H9 (cell line): ENCODE measurements at regions not wholly inside any gene's neighbourhood (a gene's known extent, or its start where the extent isn't known, plus 50 kb on each side); places are given as distances from the start of the nearest gene placed in this dataset.

Source experiments
- DNase-seq: peaks from one replicate; pipeline ENCODE4 v3.0.0-alpha.2; 2017
- H2AFZ ChIP-seq: one replicate; pipeline ENCODE4 v1.6.1; 2013; ENCODE audit warnings: mild to moderate bottlenecking, low read length, control low read depth, moderate library complexity
- H2AK5ac ChIP-seq: 2 replicates; pipeline ENCODE4 v1.6.1; 2013; ENCODE audit warnings: low read length, control low read depth, mixed read lengths; ENCODE audit not compliant: insufficient read length
- H2BK120ac ChIP-seq: one replicate; pipeline ENCODE4 v1.6.1; 2013; ENCODE audit warnings: low read depth, mild to moderate bottlenecking, low read length, control low read depth, inconsistent platforms; ENCODE audit not compliant: poor library complexity, severe bottlenecking
- H2BK12ac ChIP-seq: 2 replicates; pipeline ENCODE4 v1.6.1; 2013; ENCODE audit warnings: low read length, control low read depth, mixed read lengths, low read depth; ENCODE audit not compliant: insufficient read length
- H2BK15ac ChIP-seq: 2 replicates; pipeline ENCODE4 v1.6.1; 2013; ENCODE audit warnings: low read depth, low read length, control low read depth
- H2BK20ac ChIP-seq: one replicate; pipeline ENCODE4 v1.6.1; 2013; ENCODE audit warnings: low read depth, mild to moderate bottlenecking, low read length, control low read depth, inconsistent platforms; ENCODE audit not compliant: poor library complexity, severe bottlenecking
- H2BK5ac ChIP-seq: 2 replicates; pipeline ENCODE4 v1.6.1; 2013; ENCODE audit warnings: low read length, control low read depth, mixed read lengths; ENCODE audit not compliant: insufficient read length
- H3K14ac ChIP-seq: 2 replicates; pipeline ENCODE4 v1.6.1; 2013; ENCODE audit warnings: low read length, control low read depth; ENCODE audit not compliant: insufficient read depth
- H3K18ac ChIP-seq: 2 replicates; pipeline ENCODE4 v1.6.1; 2013; ENCODE audit warnings: low read depth, mild to moderate bottlenecking, mixed read lengths, low read length, control low read depth; ENCODE audit not compliant: insufficient read length
- H3K23ac ChIP-seq: 2 replicates; pipeline ENCODE4 v1.6.1; 2013; ENCODE audit warnings: low read length, control low read depth, mixed read lengths, low read depth; ENCODE audit not compliant: insufficient read length
- H3K23me2 ChIP-seq: 2 replicates; pipeline ENCODE4 v1.6.1; 2013; ENCODE audit warnings: low read depth, mild to moderate bottlenecking, mixed read lengths, low read length, control low read depth; ENCODE audit not compliant: insufficient read length, poor library complexity, severe bottlenecking
- H3K27ac ChIP-seq: 2 replicates; pipeline ENCODE4 v1.5.1; 2013; ENCODE audit warnings: low read length, control low read depth, mixed read lengths, low read depth; ENCODE audit not compliant: insufficient read length
- H3K27me3 ChIP-seq: 2 replicates; pipeline ENCODE4 v1.6.1; 2013; ENCODE audit warnings: low read length, control low read depth, inconsistent platforms; ENCODE audit not compliant: insufficient read depth
- H3K4ac ChIP-seq: 2 replicates; pipeline ENCODE4 v1.6.1; 2013; ENCODE audit warnings: low read depth, mild to moderate bottlenecking, control low read depth, inconsistent platforms, low read length, moderate library complexity
- H3K4me1 ChIP-seq: 2 replicates; pipeline ENCODE4 v1.6.1; 2013; ENCODE audit warnings: low read length, control low read depth, inconsistent platforms; ENCODE audit not compliant: insufficient read depth
- H3K4me2 ChIP-seq: 2 replicates; pipeline ENCODE4 v1.6.1; 2013; ENCODE audit warnings: low read length, control low read depth, mixed read lengths; ENCODE audit not compliant: insufficient read length, insufficient read depth
- H3K56ac ChIP-seq: 2 replicates; pipeline ENCODE4 v1.6.1; 2013; ENCODE audit warnings: low read depth, mild to moderate bottlenecking, mixed read lengths, low read length, control low read depth; ENCODE audit not compliant: insufficient read length
- H3K79me1 ChIP-seq: 2 replicates; pipeline ENCODE4 v1.6.1; 2013; ENCODE audit warnings: low read depth, mild to moderate bottlenecking, moderate library complexity, low read length, control low read depth, inconsistent platforms; ENCODE audit not compliant: insufficient read depth, poor library complexity, severe bottlenecking
- H3K79me2 ChIP-seq: 2 replicates; pipeline ENCODE4 v1.6.1; 2013; ENCODE audit warnings: low read length, control low read depth, inconsistent platforms; ENCODE audit not compliant: insufficient read depth
- H3K9ac ChIP-seq: 2 replicates; pipeline ENCODE4 v1.6.1; 2013; ENCODE audit warnings: low read length, control low read depth, mixed read lengths; ENCODE audit not compliant: insufficient read length; ENCODE audit errors: extremely low read depth
- H3K9me3 ChIP-seq: one replicate; pipeline ENCODE4 v1.6.1; 2013; ENCODE audit warnings: low read depth, low read length, inconsistent platforms; ENCODE audit not compliant: control insufficient read depth
- H3T11ph ChIP-seq: one replicate; pipeline ENCODE4 v1.6.1; 2013; ENCODE audit warnings: mild to moderate bottlenecking, low read length, control low read depth, inconsistent platforms
- H4K20me1 ChIP-seq: one replicate; pipeline ENCODE4 v1.6.1; 2013; ENCODE audit not compliant: control insufficient read depth, insufficient read length, insufficient read depth
- H4K5ac ChIP-seq: 2 replicates; pipeline ENCODE4 v1.6.1; 2013; ENCODE audit warnings: low read depth, mild to moderate bottlenecking, mixed read lengths, low read length, control low read depth; ENCODE audit not compliant: insufficient read length
- H4K8ac ChIP-seq: replicated peaks from 2 replicates; pipeline ENCODE4 v1.6.1; 2013; ENCODE audit warnings: low read length, control low read depth, mixed read lengths, low read depth; ENCODE audit not compliant: insufficient read length
- H4K91ac ChIP-seq: 2 replicates; pipeline ENCODE4 v1.6.1; 2013; ENCODE audit warnings: low read depth, mild to moderate bottlenecking, moderate library complexity, mixed read lengths, low read length, control low read depth; ENCODE audit not compliant: insufficient read length
- H3K27ac Mint-ChIP-seq, 3 experiments: 2 replicates in 2 of 3; 3 replicates in 1 of 3; pipeline ENCODE4 v1.8.0; 2020 to 2021; ENCODE audit warnings: mixed read lengths in 3 of 3, mild to moderate bottlenecking in 1 of 3, moderate library complexity in 1 of 3
- H3K27me3 Mint-ChIP-seq: 2 replicates; pipeline ENCODE4 v1.8.0; 2021; ENCODE audit warnings: low read depth, mild to moderate bottlenecking, moderate library complexity, mixed read lengths
- H3K36me3 Mint-ChIP-seq, 3 experiments: 2 replicates in 2 of 3; 3 replicates in 1 of 3; pipeline ENCODE4 v1.8.0; 2020 to 2021; ENCODE audit warnings: low read depth in 3 of 3, mixed read lengths in 3 of 3; ENCODE audit not compliant: insufficient read depth in 1 of 3
- H3K4me1 Mint-ChIP-seq, 2 experiments: 2 replicates each; pipeline ENCODE4 v1.8.0; 2020; ENCODE audit warnings: mixed read lengths in 2 of 2
- H3K4me3 Mint-ChIP-seq, 2 experiments: 2 replicates in 1 of 2; 3 replicates in 1 of 2; pipeline ENCODE4 v1.8.0; 2020 to 2021; ENCODE audit warnings: mild to moderate bottlenecking in 2 of 2, mixed read lengths in 2 of 2, moderate library complexity in 1 of 2
- H3K9me3 Mint-ChIP-seq, 2 experiments: 2 replicates in 1 of 2; 3 replicates in 1 of 2; pipeline ENCODE4 v1.8.0; 2020; ENCODE audit warnings: mild to moderate bottlenecking in 2 of 2, mixed read lengths in 2 of 2, moderate library complexity in 1 of 2
- CTCF ChIP-seq: fragments of 200-600 bp; sonication (generic); conservative IDR thresholded peaks from 3 replicates; pipeline ENCODE4 v1.8.0; 2021; ENCODE audit warnings: antibody characterized with exemption, mild to moderate bottlenecking
- WGBS: extraction: QIAGEN DNeasy Blood & Tissue Kit; methylation state at CpG from one replicate; pipeline ENCODE4 v1.1.7; 2013; ENCODE audit warnings: missing lambda C conversion rate, low lambda C conversion rate, mixed read lengths; ENCODE audit not compliant: insufficient read length; ENCODE audit errors: extremely low coverage; 5-methylcytosine and 5-hydroxymethylcytosine counted together

GRCh38 chr14:84225268-84225667 lies 1304.7 kb upstream of the FLRT2 start:
- H3K36me3 Mint-ChIP-seq: no peaks in the 10 kb centered on the region; a peak in 1 of 7 replicates
- Histone ChIP-seq H3K79me2 (no peaks in the 10 kb centered on the region), H4K8ac (no peak overlapping the region), H4K20me1 (no peaks in the 10 kb centered on the region), H3K27ac (no peak overlapping the region), H2BK15ac (no peak overlapping the region), H3T11ph (no peak overlapping the region), H3K9me3 (no peaks in the 10 kb centered on the region), H3K23ac (no peak overlapping the region), H2BK5ac (no peak overlapping the region), H2BK20ac (no peak overlapping the region), H4K5ac (no peak overlapping the region), H2AFZ (no peak overlapping the region), H3K56ac (no peak overlapping the region), H4K91ac (no peak overlapping the region), H3K23me2 (no peaks in the 10 kb centered on the region), H2BK120ac (no peak overlapping the region), H2AK5ac (no peak overlapping the region), H3K18ac (no peak overlapping the region), H3K27me3 (no peaks in the 10 kb centered on the region), H3K4me2 (no peak overlapping the region), H2BK12ac (no peak overlapping the region), H3K79me1 (no peaks in the 10 kb centered on the region), H3K4ac (no peak overlapping the region), H3K9ac (no peak overlapping the region), H3K4me1 (no peaks in the 10 kb centered on the region; the same call in 1 of the 2 replicates), H3K14ac (no peak overlapping the region)
- no peak overlapping the region for H3K4me3 Mint-ChIP-seq
- peaks cover 0 to 2% of the 10 kb centered on the region in 2 experiments; a peak in 1 of 5 replicates for H3K9me3 Mint-ChIP-seq
- H3K4me1 Mint-ChIP-seq: peaks cover 6 to 8% of the 10 kb centered on the region in 2 experiments
- no peak for TF ChIP-seq CTCF
- H3K27ac Mint-ChIP-seq: no peak overlapping the region
- WGBS: no CpG with 5 or more reads among the region's 1 CpG
- H3K27me3 Mint-ChIP-seq: no peaks in the 10 kb centered on the region
- no peak for DNase-seq
